Stimulated activated CD4-positive, alpha-beta T cell treated with anti-CD3 and anti-CD28 coated beads, Interleukin-4, amount 100 ng/mL, for 4 hours (primary cell): ENCODE measurements at regions not wholly inside any gene's neighbourhood (a gene's known extent, or its start where the extent isn't known, plus 50 kb on each side); places are given as distances from the start of the nearest gene placed in this dataset.
"Not testable (repeated sequence)": the region's sequence is repeated elsewhere in the genome, so short reads cannot be mapped to it uniquely, and the experiment has no call there.

Experiments
- DNase-seq, 2 experiments: peaks; one replicate each; pipeline ENCODE4 v3.0.0-alpha.2; 2020

DNA sequence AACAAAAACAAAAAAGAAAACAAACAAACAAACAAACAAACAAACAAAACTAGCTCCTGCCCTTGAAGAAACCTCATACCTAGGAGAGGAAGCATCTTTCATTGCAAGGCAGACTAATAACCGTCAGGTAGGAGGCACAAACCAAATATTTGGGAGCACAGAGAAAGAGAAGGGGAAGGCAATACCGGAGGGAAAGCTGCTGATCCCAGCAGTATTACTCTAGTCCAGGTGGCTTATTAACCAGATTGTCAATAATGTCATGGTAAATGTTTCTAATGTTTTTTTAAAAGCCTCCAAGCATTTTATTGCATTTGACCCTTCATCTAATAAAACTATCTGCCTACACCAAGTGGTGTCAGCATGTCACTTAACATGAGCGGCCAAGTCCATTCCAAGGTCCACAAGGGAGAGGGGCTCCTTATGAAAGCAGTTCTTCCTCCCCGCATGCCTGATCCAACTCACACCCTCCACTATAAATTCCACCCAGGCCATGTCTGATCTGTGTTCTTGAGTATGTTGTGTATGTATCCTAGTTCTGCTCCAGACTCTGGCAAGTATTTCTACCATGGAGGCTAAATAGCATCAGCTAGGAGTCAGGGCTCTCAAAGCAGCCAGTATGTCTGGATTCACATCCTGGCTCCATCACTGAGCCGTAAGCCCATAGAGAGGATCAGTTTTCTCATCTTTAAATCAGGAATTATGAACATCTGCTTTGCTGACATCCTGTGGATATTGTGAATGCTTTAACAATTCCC is 208.1 kb upstream of the TENM4 start:
- DNase-seq, result no peak

DNA sequence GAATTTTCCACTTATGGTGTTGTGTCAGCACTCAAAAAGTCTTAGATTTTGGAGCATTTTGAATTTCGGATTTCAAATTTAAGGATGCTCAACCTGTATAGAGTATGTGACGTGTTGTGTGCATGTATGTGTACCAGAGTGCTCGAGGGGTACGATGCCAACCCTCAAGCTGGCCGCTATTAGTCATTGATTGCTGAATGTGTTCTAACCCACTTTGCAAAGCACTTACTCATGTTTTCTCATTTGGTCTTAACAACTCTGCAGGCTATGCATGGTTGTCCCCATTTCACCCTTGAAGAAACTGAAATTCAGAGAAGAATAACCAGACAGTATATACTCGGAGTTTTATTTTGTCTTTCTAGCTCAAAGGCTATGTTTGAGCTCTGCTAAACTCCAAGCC is 196.4 kb upstream of the TENM4 start:
- DNase-seq, result no peak

- DNase-seq, result no peak
These were observed 194.1 kb upstream of the TENM4 start for GRCh38 chr11:79634905-79635304.

DNA sequence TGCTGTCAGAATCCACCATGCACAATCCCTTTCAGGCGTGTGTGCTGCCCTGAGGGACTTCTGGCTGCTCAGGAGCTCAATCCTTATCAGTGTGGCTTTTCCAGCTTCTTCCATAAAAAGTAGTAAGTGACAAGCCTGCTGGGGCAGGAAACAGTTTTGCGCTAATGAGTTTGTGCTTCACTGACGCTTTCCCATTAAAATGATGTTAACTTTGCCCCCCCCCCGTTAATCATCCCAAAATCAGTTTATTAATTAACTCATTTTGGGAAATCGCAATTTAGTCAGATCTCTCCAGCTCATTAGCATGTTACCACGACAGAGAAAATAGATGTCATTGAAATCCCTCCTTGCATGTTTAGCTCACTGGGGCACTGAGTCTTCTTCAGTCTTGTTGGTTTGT is 186.5 kb upstream of the TENM4 start:
- DNase-seq, result no peak

DNA sequence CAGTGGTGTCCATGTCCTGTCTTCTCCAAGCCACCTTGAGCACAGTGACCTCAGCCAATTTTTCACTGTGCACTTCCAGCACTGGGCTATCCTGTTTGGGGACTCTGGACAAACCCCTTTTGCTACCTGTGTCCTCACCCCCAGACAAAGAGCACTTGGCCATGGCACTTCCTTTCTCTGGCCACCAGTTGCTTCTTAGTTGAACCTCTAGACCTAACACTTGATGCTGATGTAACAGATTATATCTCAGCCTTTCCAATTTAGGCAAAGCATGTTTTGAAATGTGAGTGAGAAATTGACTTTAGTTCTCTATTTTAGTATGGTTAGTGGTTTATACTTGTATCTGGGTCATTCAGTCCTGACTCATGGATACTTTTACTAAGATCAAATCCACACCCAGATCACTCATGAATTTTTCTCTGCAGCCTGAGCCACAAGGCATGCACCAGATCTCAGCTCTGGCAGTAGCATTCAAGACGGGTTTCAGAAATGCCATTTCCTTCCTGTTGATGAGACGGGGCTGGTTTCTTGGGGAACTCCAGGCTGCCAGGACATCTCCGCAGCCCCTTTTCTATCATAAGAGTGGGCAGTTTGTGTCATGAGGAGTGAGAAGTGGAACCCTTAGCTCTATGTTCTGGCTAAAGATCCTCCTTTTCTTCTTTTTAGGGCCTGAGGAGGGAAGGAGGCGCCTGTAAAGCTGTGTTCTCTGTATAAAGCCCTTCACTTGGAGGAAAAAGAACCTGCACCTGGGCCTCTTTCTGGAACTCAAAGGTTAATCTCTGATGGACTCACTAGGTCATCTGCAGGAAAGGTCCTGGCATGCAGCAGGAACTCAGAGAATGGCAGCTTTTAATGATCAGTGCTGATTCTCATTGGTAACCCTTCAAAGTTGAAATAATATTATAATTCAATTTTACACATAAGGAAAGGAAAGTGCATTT is 185.6 kb upstream of the TENM4 start:
- DNase-seq, result no peak

- DNase-seq, result no peak
These were observed 182.5 kb upstream of the TENM4 start for GRCh38 chr11:79623375-79623774.

GRCh38 chr11:79617561-79617960 is 176.7 kb upstream of the TENM4 start:
- DNase-seq, result no peak

DNA sequence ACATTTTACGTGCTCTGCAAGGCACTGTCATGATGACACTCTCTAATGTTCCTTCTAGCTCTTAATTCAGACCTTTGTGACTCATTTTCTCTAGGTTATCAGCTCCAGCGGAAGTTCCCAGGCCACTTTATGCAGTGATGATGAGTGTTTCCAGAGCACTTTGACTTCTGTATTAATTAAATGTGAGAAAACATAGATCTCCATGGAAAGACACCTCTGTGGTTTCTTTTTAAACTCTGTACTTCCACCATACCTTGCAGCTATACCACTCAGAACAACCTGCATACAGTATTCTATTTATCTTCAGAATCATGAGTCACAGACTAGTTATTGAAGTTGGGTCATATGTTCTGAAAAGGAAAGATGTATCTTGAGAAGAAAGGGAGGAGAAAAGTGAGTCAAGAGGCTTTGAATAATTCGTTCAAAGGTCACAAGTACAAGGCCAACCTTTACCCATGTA is 175.6 kb upstream of the TENM4 start:
- DNase-seq, result no peak

DNA sequence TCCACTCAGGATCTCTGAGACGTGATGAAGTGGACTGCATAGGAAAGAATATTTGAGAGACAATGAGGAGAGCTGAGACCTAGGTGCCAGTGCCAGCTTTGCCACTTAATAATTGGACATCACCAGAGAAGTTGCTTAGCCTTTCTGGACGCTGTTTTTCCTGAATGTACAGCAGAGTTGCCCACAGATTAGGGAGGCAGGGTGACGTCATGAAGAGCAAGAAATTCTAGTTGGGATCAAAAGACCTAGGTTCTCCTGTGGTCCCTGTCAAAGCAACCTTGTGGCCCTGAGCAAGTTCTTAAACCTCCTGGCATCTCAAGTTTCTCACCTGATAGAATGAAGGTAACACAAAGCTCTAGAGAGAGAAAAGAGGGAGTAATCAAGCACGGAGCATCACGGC is 174.6 kb upstream of the TENM4 start:
- DNase-seq, result no peak

- no peak for DNase-seq
These were observed 169.8 kb upstream of the TENM4 start for GRCh38 chr11:79610678-79611077.

GRCh38 chr11:79610139-79610538 is 169.3 kb upstream of the TENM4 start:
- no peak for DNase-seq

GRCh38 chr11:79609511-79609910 is 168.7 kb upstream of the TENM4 start:
- DNase-seq, result no peak

DNA sequence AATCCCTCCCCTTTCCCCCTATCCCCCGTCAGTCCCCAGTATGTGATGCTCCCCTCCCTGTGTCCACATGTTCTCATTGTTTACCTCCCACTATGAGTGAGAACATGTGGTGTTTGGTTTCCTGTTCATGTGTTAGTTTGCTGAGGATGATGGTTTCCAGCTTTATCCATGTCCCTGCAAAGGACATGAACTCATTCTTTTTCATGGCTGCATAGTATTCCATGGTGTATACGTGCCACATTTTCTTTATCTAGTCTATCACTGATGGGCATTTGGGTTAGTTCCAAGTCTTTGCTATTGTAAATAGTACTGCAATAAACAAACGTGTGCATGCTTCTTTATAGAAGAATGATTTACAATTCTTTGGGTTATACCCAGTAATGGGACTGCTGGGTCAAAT is 165.6 kb upstream of the TENM4 start:
- not testable (repeated sequence) for DNase-seq

DNA sequence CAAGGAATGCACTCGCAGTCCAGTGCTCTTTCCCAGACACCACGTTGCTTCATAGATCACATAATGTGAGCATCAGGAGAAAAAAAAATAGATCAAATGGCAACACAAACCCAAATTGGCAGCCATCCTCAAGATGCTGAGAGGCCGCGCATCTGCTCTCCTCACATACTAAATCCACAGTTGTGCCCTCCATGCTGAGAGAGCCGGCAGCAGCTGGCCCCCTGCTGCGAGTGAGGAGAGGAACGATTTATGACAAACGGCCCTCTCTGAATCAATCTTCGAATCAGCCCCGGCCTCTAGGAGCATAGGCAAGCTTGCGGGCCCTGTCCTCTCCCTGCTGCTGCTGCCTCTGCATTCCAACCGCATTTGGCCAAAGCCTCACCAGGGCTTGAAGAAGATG is 159.9 kb upstream of the TENM4 start:
- no peak for DNase-seq

DNA sequence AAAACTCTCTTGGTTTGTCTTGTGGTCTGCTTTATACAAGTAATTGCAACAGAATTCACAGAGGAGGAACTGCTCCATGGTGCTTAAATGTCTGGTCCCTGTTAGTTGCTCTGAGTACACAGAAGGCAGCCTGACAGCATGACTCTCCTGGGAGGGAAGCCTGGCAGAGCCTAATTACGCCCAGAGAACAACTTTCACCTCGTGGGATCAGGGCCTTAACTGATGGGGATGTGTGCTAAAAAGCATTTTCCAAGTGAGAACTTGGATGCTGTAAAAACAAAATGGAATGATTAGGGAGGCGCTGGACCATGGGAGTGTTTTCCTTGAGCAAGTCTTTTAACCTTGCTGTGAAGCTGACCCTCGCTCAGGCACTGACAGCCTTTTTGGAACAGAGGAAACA is 154.0 kb upstream of the TENM4 start:
- no peak for DNase-seq

GRCh38 chr11:79592824-79593223 is 152.0 kb upstream of the TENM4 start:
- no peak for DNase-seq

DNA sequence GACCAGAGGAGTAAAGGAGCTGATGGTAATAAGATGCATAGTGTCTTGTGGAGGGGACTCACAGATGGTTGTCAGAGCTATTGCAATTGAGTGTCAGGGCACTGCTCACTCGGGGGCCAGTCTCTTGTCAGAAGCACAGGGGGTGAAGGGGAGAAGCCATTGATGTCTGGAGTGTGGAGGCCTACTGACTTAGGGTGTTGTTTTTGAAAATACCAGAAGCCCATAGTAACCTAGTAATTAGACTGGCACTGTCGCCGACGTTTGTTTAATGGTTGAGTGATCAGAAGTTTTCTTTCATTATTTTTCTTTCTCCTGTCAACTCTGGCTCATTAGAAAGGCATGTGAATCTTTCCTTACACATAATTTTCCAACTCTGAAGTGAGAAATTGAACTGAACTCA is 151.6 kb upstream of the TENM4 start:
- DNase-seq, result no peak

- no peak for DNase-seq
These were observed 141.6 kb upstream of the TENM4 start for GRCh38 chr11:79582434-79582833.

GRCh38 chr11:79579063-79579462 is 138.2 kb upstream of the TENM4 start:
- no peak for DNase-seq

DNA sequence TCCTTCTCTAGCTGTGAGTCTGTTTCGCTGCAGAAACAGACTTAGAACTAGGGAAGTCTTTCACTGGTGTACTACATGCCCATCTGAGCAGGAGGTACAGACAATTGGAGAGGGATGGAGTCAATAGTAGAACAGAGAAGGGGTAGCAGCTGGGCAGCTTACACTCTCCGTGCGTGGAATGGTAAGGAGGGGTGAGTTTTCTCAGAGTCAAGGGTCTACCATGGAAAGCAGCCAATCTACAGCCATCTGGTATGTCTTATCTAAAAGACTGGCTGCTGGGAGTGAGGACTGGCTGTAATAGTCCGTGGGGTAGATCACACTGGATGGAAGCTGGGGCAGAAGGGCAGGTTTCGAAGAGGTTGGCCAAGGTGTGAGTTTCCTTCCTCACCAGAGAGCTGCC is 137.3 kb upstream of the TENM4 start:
- DNase-seq, result no peak

DNA sequence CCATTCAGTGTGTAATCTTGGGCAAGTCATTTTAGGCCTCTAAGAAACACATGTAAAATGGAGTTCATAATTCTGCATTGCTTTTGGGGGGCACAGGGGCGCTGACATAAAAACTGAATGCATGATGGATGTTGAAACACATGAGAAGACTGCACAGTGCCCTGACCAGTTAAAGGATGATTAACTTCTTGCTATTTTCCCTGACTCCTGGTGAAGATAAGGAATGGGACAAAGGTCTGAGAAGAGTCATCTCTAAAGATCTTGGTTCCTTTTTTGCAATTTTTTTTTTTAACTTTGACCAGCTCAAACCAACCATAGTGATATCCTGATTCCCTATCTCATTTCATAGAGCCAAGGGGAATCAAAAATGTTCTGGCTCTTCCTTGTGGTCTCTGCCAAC is 134.9 kb upstream of the TENM4 start:
- no peak for DNase-seq

DNA sequence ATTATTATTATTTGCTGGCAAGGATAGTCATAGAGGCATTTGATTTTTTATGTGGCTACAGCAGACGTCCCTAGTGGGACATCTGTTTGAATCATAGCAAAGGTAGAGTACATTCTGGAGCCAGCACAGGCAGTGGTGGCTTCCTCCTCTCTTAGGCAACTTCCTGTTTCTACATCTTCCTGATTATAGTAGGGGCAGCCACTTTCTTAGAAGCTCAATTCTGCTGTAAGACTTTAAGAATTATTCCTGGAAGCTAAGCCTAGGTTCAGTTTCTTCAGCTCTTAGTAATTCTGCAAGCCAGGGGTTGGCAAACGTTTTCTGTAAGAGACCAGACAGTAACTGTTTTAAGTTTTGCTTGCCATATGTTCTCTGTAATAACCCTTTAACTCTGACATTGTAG is 129.3 kb upstream of the TENM4 start:
- no peak for DNase-seq

GRCh38 chr11:79564288-79564925 is 123.6 kb upstream of the TENM4 start:
- no peak for DNase-seq

DNA sequence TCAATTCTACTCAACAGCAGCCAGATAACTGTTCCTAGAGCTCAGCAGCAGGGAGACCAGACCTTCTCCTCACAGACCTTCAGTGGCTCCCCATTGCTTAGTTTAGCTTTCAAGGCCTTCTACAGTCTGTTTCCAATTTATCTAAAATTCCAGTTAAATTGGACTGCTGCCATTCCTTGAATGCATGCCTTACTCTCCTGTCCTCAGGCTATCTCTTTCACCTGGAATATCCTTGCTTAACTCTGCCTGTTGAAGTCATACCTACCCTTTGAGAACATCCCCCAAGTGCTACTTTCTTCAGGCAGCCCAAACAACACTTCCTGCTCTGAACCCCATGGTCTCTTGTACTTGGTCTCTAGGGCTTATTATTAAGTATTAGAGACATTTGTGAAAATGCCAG is 120.7 kb upstream of the TENM4 start:
- no peak for DNase-seq
